Gastroesophageal sphincter (tissue), 4 donors: ENCODE measurements at regions not wholly inside any gene's neighbourhood (a gene's known extent, or its start where the extent isn't known, plus 50 kb on each side); places are given as distances from the start of the nearest gene placed in this dataset.

Experiments used
- ATAC-seq: fragments of 150-250 bp; one replicate; pipeline ENCODE4 v1.9.1; 2016; ENCODE audit warnings: mild to moderate bottlenecking, moderate library complexity
- H3K27ac ChIP-seq, 4 donors: fragments of 200-600 bp; sonication (generic) in 3 of 4; 1 replicate in 3 of 4; 2 replicates in 1 of 4; pipeline ENCODE4 v1.5.1; 2016 to 2019
- H3K27me3 ChIP-seq: fragments of 200-600 bp; sonication (generic); one replicate; pipeline ENCODE4 v1.5.1; 2019
- H3K36me3 ChIP-seq, 2 donors: fragments of 200-600 bp; sonication (generic); one replicate each; pipeline ENCODE4 v1.5.1; 2019; ENCODE audit warnings: control low read depth in 1 of 2
- H3K4me1 ChIP-seq, 3 donors: fragments of 200-600 bp; sonication (generic); 1 replicate in 2 of 3; 2 replicates in 1 of 3; pipeline ENCODE4 v1.5.1; 2016 to 2019; ENCODE audit warnings: control low read depth in 2 of 3
- H3K4me3 ChIP-seq, 2 donors: fragments of 200-600 bp; sonication (generic); one replicate each; pipeline ENCODE4 v1.5.1; 2019; ENCODE audit warnings: mild to moderate bottlenecking in 1 of 2, moderate library complexity in 1 of 2
- H3K9me3 ChIP-seq, 3 donors: fragments of 200-600 bp; sonication (generic); one replicate each; pipeline ENCODE4 v1.5.1; 2017 to 2019; ENCODE audit warnings: control low read depth in 2 of 3
- CTCF ChIP-seq, 4 experiments: fragments of 200-600 bp in 2 of 4; fragments of 450-650 bp in 2 of 4; sonication (generic) in 1 of 4; IDR thresholded peaks; one replicate each; pipeline ENCODE4 v1.5.1; 2017 to 2019; ENCODE audit warnings: antibody characterized with exemption in 4 of 4, mild to moderate bottlenecking in 2 of 4, moderate library complexity in 2 of 4
- EP300 ChIP-seq: sonication (generic); formaldehyde crosslinking; IDR thresholded peaks from one replicate; pipeline ENCODE4 v1.6.1; 2017; ENCODE audit warnings: antibody characterized with exemption, mild to moderate bottlenecking
- POLR2A ChIP-seq, 2 donors: fragments of 450-650 bp; IDR thresholded peaks; one replicate each; pipeline ENCODE4 v1.6.1; 2017; ENCODE audit warnings: antibody characterized with exemption in 2 of 2, mild to moderate bottlenecking in 2 of 2, moderate library complexity in 1 of 2
- POLR2AphosphoS5 ChIP-seq: sonication (generic); formaldehyde crosslinking; IDR thresholded peaks from one replicate; pipeline ENCODE4 v1.6.1; 2017; ENCODE audit warnings: antibody characterized with exemption
- WGBS, 2 donors: methylation state at CpG; one replicate each; pipeline ENCODE4 v1.1.5; 2018; ENCODE audit warnings: low coverage in 1 of 2; 5-methylcytosine and 5-hydroxymethylcytosine counted together
- small RNA-seq, 4 donors: library from RNA; depleted of rRNA; stranded (forward); fragments of <200 nt; gene quantifications; one replicate each; pipeline ENCODE3, GENCODE V24; 2016

- no peaks in the 10 kb centered on the region for H3K36me3 ChIP-seq
- TF ChIP-seq CTCF (IDR thresholded peaks at IDR 0.05) (no peak), POLR2AphosphoS5 (no peak), POLR2A (IDR thresholded peaks at IDR 0.05) (no peak), EP300 (no peak)
- H3K4me1 ChIP-seq: no peaks in the 10 kb centered on the region
- H3K4me3 ChIP-seq: no peak overlapping the region
- no peaks in the 10 kb centered on the region for H3K9me3 ChIP-seq
- no peaks in the 10 kb centered on the region for H3K27me3 ChIP-seq
- H3K27ac ChIP-seq: no peak overlapping the region
- 90 to 100% methylated on average over 1 to 2 of the region's 2 CpGs for WGBS, 2 donors
- no peak for ATAC-seq
Measured at GRCh38 chr9:84212982-84213381, 127.6 kb downstream of the SLC28A3 start.

GRCh38 chr9:84216151-84216550 lies 124.4 kb downstream of the SLC28A3 start:
- WGBS, 2 donors: 82 to 100% methylated on average over 2 of the region's 2 CpGs
- no peak for TF ChIP-seq POLR2AphosphoS5
- no peak for TF ChIP-seq EP300

DNA sequence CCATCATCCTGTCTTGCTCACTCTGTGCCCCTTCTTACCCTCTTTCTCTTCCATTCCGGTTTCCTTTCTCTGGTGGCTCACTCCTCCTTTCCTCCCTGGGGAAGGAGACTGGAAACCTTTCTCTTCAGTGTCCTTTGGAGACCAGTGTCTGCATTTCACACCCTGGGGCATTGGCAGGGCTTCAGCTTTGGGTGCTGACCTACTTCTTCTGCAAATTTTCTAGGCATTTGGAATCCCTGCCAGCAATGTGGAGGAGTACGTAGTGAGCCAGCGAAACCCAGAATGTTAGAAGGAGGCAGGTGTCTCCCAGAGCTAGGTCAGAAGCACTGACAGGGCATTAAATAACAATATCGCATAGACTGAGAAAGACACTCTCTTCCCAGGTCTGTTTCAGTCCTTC lies 122.2 kb downstream of the SLC28A3 start:
- H3K27me3 ChIP-seq: no peaks in the 10 kb centered on the region
- no peaks in the 10 kb centered on the region for H3K4me1 ChIP-seq
- no peak for TF ChIP-seq POLR2AphosphoS5
- TF ChIP-seq POLR2A (IDR thresholded peaks at IDR 0.05): no peak
- no peak for TF ChIP-seq CTCF (IDR thresholded peaks at IDR 0.05)
- no peak for TF ChIP-seq EP300
- no peak overlapping the region for H3K4me3 ChIP-seq
- WGBS, 2 donors: 60 to 74% methylated on average over 1 to 4 of the region's 4 CpGs
- H3K27ac ChIP-seq: no peak overlapping the region
- ATAC-seq: no peak
- no peaks in the 10 kb centered on the region for H3K36me3 ChIP-seq
- H3K9me3 ChIP-seq: peaks cover 0 to 6% (median 0%) of the 10 kb centered on the region in 3 donors

More at GRCh38 chr9:84216151-84216550, 124.4 kb downstream of the SLC28A3 start:
- Histone ChIP-seq H3K4me3 (no peak overlapping the region), H3K4me1 (no peaks in the 10 kb centered on the region), H3K27me3 (no peaks in the 10 kb centered on the region), H3K36me3 (no peaks in the 10 kb centered on the region), H3K27ac (no peak overlapping the region), H3K9me3 (no peaks in the 10 kb centered on the region)
- no peak for ATAC-seq

GRCh38 chr9:84224246-84224645 lies 116.3 kb downstream of the SLC28A3 start:
- Histone ChIP-seq H3K27me3 (no peaks in the 10 kb centered on the region), H3K27ac (no peak overlapping the region), H3K36me3 (no peaks in the 10 kb centered on the region), H3K4me1 (peaks cover 0 to 14% (median 0%) of the 10 kb centered on the region in 3 donors), H3K4me3 (no peak overlapping the region), H3K9me3 (peaks cover 0 to 6% (median 0%) of the 10 kb centered on the region in 3 donors)
- no peak for TF ChIP-seq CTCF (IDR thresholded peaks at IDR 0.05)
- TF ChIP-seq EP300: no peak
- no peak for TF ChIP-seq POLR2AphosphoS5
- TF ChIP-seq POLR2A (IDR thresholded peaks at IDR 0.05): no peak
- ATAC-seq: no peak
- WGBS, 2 donors: 50 to 56% methylated on average over 5 of the region's 5 CpGs

Small RNA genes in the stretch of these regions (small RNA-seq; reads per million reads assigned to genes)
- gene AL390838.2: 0 reads per million in 4 donors
